ENCODE measurements at regions not wholly inside any gene's neighbourhood (a gene's known extent, or its start where the extent isn't known, plus 50 kb on each side); places are given as distances from the start of the nearest gene placed in this dataset.

- no peak for ATAC-seq (ENCODE audit: low read depth)
- ChIA-PET CTCF (no interaction called here), POLR2A (no interaction called here)
- Mint-ChIP-seq H3K36me3 (ENCODE audit: low read depth) (no peaks in the 10 kb centered on the region), H3K4me1 (no peaks in the 10 kb centered on the region), H3K27me3 (peaks cover 6% of the 10 kb centered on the region), H3K9me3 (no peaks in the 10 kb centered on the region), H3K4me3 (no peak overlapping the region), H3K27ac (no peak overlapping the region)
- intact Hi-C loops (cut with micrococcal nuclease), result no loop called here
- TF ChIP-seq, protein P1, sequence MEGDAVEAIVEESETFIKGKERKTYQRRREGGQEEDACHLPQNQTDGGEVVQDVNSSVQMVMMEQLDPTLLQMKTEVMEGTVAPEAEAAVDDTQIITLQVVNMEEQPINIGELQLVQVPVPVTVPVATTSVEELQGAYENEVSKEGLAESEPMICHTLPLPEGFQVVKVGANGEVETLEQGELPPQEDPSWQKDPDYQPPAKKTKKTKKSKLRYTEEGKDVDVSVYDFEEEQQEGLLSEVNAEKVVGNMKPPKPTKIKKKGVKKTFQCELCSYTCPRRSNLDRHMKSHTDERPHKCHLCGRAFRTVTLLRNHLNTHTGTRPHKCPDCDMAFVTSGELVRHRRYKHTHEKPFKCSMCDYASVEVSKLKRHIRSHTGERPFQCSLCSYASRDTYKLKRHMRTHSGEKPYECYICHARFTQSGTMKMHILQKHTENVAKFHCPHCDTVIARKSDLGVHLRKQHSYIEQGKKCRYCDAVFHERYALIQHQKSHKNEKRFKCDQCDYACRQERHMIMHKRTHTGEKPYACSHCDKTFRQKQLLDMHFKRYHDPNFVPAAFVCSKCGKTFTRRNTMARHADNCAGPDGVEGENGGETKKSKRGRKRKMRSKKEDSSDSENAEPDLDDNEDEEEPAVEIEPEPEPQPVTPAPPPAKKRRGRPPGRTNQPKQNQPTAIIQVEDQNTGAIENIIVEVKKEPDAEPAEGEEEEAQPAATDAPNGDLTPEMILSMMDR (IDR thresholded peaks at IDR 0.05), result no peak
- DNase-seq, result no peak
Measured at GRCh38 chr13:39100996-39101738, 62.9 kb downstream of the NHLRC3 start.

DNA sequence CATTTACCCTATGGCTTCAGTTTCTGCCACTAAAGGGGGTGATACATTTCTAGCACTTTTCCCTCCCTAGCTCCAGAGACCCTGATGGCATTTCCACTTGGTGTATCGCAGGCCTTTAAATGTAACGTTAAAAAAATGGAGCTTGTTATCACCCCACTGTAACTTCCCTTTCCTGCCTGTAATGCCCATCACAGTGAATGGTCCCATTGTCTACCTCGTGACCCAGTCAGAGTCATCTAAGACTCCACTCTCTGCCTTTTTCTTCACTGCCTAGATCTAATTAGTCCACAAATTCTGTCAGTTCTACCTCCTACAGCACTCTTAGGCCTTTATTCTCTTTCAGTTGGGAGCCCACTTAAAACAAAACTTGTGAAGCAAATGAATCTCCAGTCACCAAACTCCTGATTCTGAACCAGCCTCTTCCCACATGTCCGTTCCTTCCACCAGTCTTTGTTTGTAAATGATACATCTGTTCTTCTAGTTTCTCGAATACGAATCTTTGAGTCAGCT is 64.8 kb downstream of the NHLRC3 start:
- no peak for ATAC-seq (ENCODE audit: low read depth)
- intact Hi-C loops (cut with micrococcal nuclease), result no loop called here

GRCh38 chr13:39105110-39105509 is 66.9 kb downstream of the NHLRC3 start:
- H3K27me3 Mint-ChIP-seq, result peaks cover 6% of the 10 kb centered on the region
- ChIA-PET CTCF (no interaction called here), POLR2A (no interaction called here)
- intact Hi-C loops (cut with micrococcal nuclease), result no loop called here
- ATAC-seq (ENCODE audit: low read depth) (no peak), DNase-seq (no peak)
- H3K4me3 Mint-ChIP-seq, result no peak overlapping the region
- no peaks in the 10 kb centered on the region for H3K4me1 Mint-ChIP-seq
- no peak overlapping the region for H3K27ac Mint-ChIP-seq
- H3K9me3 Mint-ChIP-seq, result no peaks in the 10 kb centered on the region
- TF ChIP-seq, protein P1 (IDR thresholded peaks at IDR 0.05), result no peak
- H3K36me3 Mint-ChIP-seq (ENCODE audit: low read depth), result no peaks in the 10 kb centered on the region

More for the DNA sequence above, 64.8 kb downstream of the NHLRC3 start:
- Mint-ChIP-seq H3K36me3 (ENCODE audit: low read depth) (no peaks in the 10 kb centered on the region), H3K27ac (no peak overlapping the region), H3K27me3 (peaks cover 6% of the 10 kb centered on the region), H3K9me3 (no peaks in the 10 kb centered on the region), H3K4me1 (no peaks in the 10 kb centered on the region), H3K4me3 (no peak overlapping the region)
- ChIA-PET CTCF (no interaction called here), POLR2A (no interaction called here)
- TF ChIP-seq, protein P1 (IDR thresholded peaks at IDR 0.05), result no peak
- DNase-seq, result no peak

DNA sequence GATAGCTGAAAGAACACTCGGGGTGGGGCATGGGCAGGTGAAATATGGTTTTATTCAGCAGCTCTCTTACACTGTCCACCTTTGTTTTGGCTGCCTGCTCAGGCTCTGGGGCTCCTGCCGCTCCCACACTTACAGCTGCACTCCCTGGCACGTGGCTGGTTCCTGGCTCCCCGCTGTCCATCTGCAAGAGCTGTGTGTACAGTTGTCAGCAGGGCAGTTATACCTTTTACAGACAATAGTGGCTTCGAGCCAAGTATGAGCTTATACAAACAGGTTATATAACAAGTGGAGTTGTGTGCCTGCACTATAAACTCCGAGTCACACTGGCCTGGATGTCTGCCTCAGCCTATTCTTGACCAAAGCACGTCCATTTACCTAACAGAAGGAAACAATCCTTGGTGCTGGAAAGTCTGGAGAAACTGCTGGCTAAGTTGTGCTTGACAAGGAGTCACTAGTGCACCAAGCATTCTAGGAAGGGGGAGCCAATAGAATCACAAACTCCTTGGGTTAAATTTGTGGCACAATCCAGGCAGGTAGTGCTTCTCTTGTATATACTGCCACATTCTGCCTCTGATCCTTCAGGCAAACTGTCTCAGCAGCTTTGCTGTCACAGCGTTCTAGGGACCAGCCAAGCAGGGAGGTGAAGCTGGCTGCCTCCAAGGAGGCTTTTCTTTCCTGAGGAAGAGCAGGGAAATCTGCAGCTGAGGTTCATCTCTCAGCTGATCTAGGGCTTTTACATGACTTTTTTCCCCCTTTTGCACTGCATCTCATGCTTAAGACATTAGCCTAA is 68.2 kb downstream of the NHLRC3 start:
- H3K27ac Mint-ChIP-seq, result no peak overlapping the region
- H3K27me3 Mint-ChIP-seq, result peaks cover 6% of the 10 kb centered on the region
- DNase-seq (no peak), ATAC-seq (ENCODE audit: low read depth) (no peak)
- H3K4me3 Mint-ChIP-seq, result no peak overlapping the region
- intact Hi-C loops (cut with micrococcal nuclease), result no loop called here
- ChIA-PET POLR2A (no interaction called here), CTCF (no interaction called here)
- H3K4me1 Mint-ChIP-seq, result no peaks in the 10 kb centered on the region
- TF ChIP-seq, protein P1 (IDR thresholded peaks at IDR 0.05), result no peak
- H3K36me3 Mint-ChIP-seq (ENCODE audit: low read depth), result no peaks in the 10 kb centered on the region
- H3K9me3 Mint-ChIP-seq, result no peaks in the 10 kb centered on the region

DNA sequence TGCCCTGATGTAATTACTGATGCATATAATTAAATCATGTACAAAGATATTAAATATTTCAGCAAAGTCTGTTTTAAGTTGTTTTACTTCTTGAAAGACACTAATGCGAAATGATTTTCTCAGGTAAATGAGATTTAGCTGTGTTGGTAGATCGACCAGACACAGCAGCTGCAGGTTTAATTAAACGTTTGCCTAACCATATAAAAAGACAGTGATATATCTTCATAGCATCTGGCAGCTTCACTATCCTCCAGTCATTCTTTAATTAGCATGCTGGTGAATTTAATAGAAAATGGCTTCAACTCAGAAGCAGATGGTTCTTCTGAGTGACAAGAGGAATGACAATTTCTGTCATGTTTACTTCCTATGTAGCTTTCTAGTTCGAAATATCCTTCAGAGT is 69.3 kb downstream of the NHLRC3 start:
- ATAC-seq (ENCODE audit: low read depth), result no peak
- ChIA-PET POLR2A (no interaction called here), CTCF (no interaction called here)
- intact Hi-C loops (cut with micrococcal nuclease), result no loop called here
- H3K4me1 Mint-ChIP-seq, result no peaks in the 10 kb centered on the region
- H3K27me3 Mint-ChIP-seq, result peaks cover 6% of the 10 kb centered on the region
- DNase-seq, result no peak
- no peak overlapping the region for H3K4me3 Mint-ChIP-seq
- H3K36me3 Mint-ChIP-seq (ENCODE audit: low read depth), result no peaks in the 10 kb centered on the region
- no peak overlapping the region for H3K27ac Mint-ChIP-seq
- H3K9me3 Mint-ChIP-seq, result no peaks in the 10 kb centered on the region
- TF ChIP-seq, protein P1 (IDR thresholded peaks at IDR 0.05), result no peak

Data from activated B cell treated with CpG ODN at 0.5 μM for 24 hours (primary cell).